Skeletal muscle tissue (tissue), 3 donors: ENCODE measurements at regions not wholly inside any gene's neighbourhood (a gene's known extent, or its start where the extent isn't known, plus 50 kb on each side); places are given as distances from the start of the nearest gene placed in this dataset.
"Not testable (repeated sequence)": the region's sequence is repeated elsewhere in the genome, so short reads cannot be mapped to it uniquely, and the experiment has no call there.

Experiments
- H3K27ac ChIP-seq: one replicate; pipeline ENCODE4 v1.7.0; 2013; ENCODE audit warnings: mild to moderate bottlenecking, low read depth, low read length, inconsistent platforms
- H3K27me3 ChIP-seq, 3 donors: one replicate each; pipeline ENCODE4 v1.7.0; 2013; ENCODE audit warnings: low read length in 3 of 3; ENCODE audit not compliant: control insufficient read depth in 3 of 3, insufficient read depth in 3 of 3
- H3K36me3 ChIP-seq, 3 donors: one replicate each; pipeline ENCODE4 v1.7.0; 2013; ENCODE audit warnings: low read length in 3 of 3; ENCODE audit not compliant: control insufficient read depth in 3 of 3, insufficient read depth in 3 of 3
- H3K4me1 ChIP-seq, 3 donors: one replicate each; pipeline ENCODE4 v1.7.0; 2013; ENCODE audit warnings: low read length in 3 of 3, mild to moderate bottlenecking in 3 of 3; ENCODE audit not compliant: control insufficient read depth in 3 of 3, insufficient read depth in 3 of 3
- H3K4me3 ChIP-seq, 3 donors: one replicate each; pipeline ENCODE4 v1.7.0; 2013; ENCODE audit warnings: low read length in 3 of 3
- H3K9ac ChIP-seq, 3 donors: one replicate each; pipeline ENCODE4 v1.7.0; 2013; ENCODE audit warnings: low read length in 3 of 3, mild to moderate bottlenecking in 3 of 3, moderate library complexity in 2 of 3, low read depth in 1 of 3
- H3K9me3 ChIP-seq, 3 donors: one replicate each; pipeline ENCODE4 v1.7.0; 2013; ENCODE audit warnings: low read length in 3 of 3; ENCODE audit not compliant: control insufficient read depth in 3 of 3
- donor health status: Osteomylitis.

GRCh38 chr10:108568824-108569223, 1354.5 kb downstream of the XPNPEP1 start:
- no peak overlapping the region for H3K27ac ChIP-seq
- peaks cover 0 to 2% (median 0%) of the 10 kb centered on the region in 3 donors for H3K9me3 ChIP-seq
- no peaks in the 10 kb centered on the region for H3K36me3 ChIP-seq
- no peaks in the 10 kb centered on the region for H3K4me1 ChIP-seq
- no peak overlapping the region for H3K4me3 ChIP-seq
- H3K27me3 ChIP-seq = no peaks in the 10 kb centered on the region
- no peak overlapping the region for H3K9ac ChIP-seq

GRCh38 chr10:108567899-108568752, 1355.2 kb downstream of the XPNPEP1 start:
- H3K27ac ChIP-seq = no peak overlapping the region
- no peak overlapping the region for H3K4me3 ChIP-seq
- H3K9ac ChIP-seq = no peak overlapping the region
- no peaks in the 10 kb centered on the region for H3K4me1 ChIP-seq
- peaks cover 0 to 2% (median 0%) of the 10 kb centered on the region in 3 donors for H3K9me3 ChIP-seq
- H3K27me3 ChIP-seq = no peaks in the 10 kb centered on the region
- H3K36me3 ChIP-seq = no peaks in the 10 kb centered on the region

- no peak overlapping the region for H3K9ac ChIP-seq
- no peaks in the 10 kb centered on the region for H3K36me3 ChIP-seq
- H3K27me3 ChIP-seq = no peaks in the 10 kb centered on the region
- peaks cover 0 to 2% (median 0%) of the 10 kb centered on the region in 3 donors for H3K9me3 ChIP-seq
- no peak overlapping the region for H3K27ac ChIP-seq
- H3K4me1 ChIP-seq = no peaks in the 10 kb centered on the region
- no peak overlapping the region for H3K4me3 ChIP-seq
These were observed 1356.8 kb downstream of the XPNPEP1 start for GRCh38 chr10:108566316-108567107.

- Histone ChIP-seq H3K36me3 (no peaks in the 10 kb centered on the region), H3K4me3 (no peak overlapping the region), H3K9me3 (no peaks in the 10 kb centered on the region), H3K27ac (no peak overlapping the region), H3K27me3 (no peaks in the 10 kb centered on the region), H3K9ac (no peak overlapping the region), H3K4me1 (no peaks in the 10 kb centered on the region)
These were observed 1361.2 kb downstream of the XPNPEP1 start for GRCh38 chr10:108562105-108562504.

- Histone ChIP-seq H3K9ac (no peak overlapping the region), H3K9me3 (no peaks in the 10 kb centered on the region), H3K4me3 (no peak overlapping the region), H3K27me3 (no peaks in the 10 kb centered on the region), H3K4me1 (no peaks in the 10 kb centered on the region), H3K36me3 (no peaks in the 10 kb centered on the region), H3K27ac (no peak overlapping the region)
These were observed 1361.7 kb downstream of the XPNPEP1 start for GRCh38 chr10:108561649-108562048.

- Histone ChIP-seq H3K36me3 (no peaks in the 10 kb centered on the region), H3K9ac (no peak overlapping the region), H3K27ac (no peak overlapping the region)
These were observed 1362.8 kb downstream of the XPNPEP1 start for GRCh38 chr10:108560488-108560887.

GRCh38 chr10:108556186-108556585, 1367.1 kb downstream of the XPNPEP1 start:
- no peaks in the 10 kb centered on the region for H3K4me1 ChIP-seq
- H3K4me3 ChIP-seq = no peak overlapping the region
- no peaks in the 10 kb centered on the region for H3K36me3 ChIP-seq
- no peak overlapping the region for H3K9ac ChIP-seq
- no peak overlapping the region for H3K27ac ChIP-seq
- H3K9me3 ChIP-seq = no peaks in the 10 kb centered on the region
- H3K27me3 ChIP-seq = no peaks in the 10 kb centered on the region

More at GRCh38 chr10:108560488-108560887, 1362.8 kb downstream of the XPNPEP1 start:
- Histone ChIP-seq H3K27me3 (no peaks in the 10 kb centered on the region), H3K9me3 (no peaks in the 10 kb centered on the region), H3K4me3 (no peak overlapping the region), H3K4me1 (no peaks in the 10 kb centered on the region)

GRCh38 chr10:108545921-108546320, 1377.4 kb downstream of the XPNPEP1 start:
- Histone ChIP-seq H3K4me1 (no peaks in the 10 kb centered on the region), H3K27me3 (no peaks in the 10 kb centered on the region), H3K9ac (no peak overlapping the region), H3K36me3 (no peaks in the 10 kb centered on the region), H3K4me3 (no peak overlapping the region), H3K27ac (no peak overlapping the region), H3K9me3 (no peaks in the 10 kb centered on the region)

GRCh38 chr10:108544500-108545120, 1378.7 kb downstream of the XPNPEP1 start:
- no peaks in the 10 kb centered on the region for H3K27me3 ChIP-seq
- H3K9ac ChIP-seq = no peak overlapping the region
- no peaks in the 10 kb centered on the region for H3K36me3 ChIP-seq
- no peaks in the 10 kb centered on the region for H3K4me1 ChIP-seq
- no peaks in the 10 kb centered on the region for H3K9me3 ChIP-seq
- H3K27ac ChIP-seq = no peak overlapping the region
- no peak overlapping the region for H3K4me3 ChIP-seq

- not testable (repeated sequence) for H3K9ac ChIP-seq, H3K36me3 ChIP-seq, H3K9me3 ChIP-seq, H3K27me3 ChIP-seq, H3K4me1 ChIP-seq, H3K27ac ChIP-seq, H3K4me3 ChIP-seq
These were observed 1369.0 kb upstream of the SORCS1 start for GRCh38 chr10:108533551-108533950.
